HG02840 (cell line): ENCODE measurements at regions not wholly inside any gene's neighbourhood (a gene's known extent, or its start where the extent isn't known, plus 50 kb on each side); places are given as distances from the start of the nearest gene placed in this dataset.
"Not testable (repeated sequence)": the region's sequence is repeated elsewhere in the genome, so short reads cannot be mapped to it uniquely, and the experiment has no call there.

ENCODE experiments used
- ATAC-seq: cut with Tn5 transposase; IDR thresholded peaks from one replicate; pipeline ENCODE4 v1.9.1; 2021; ENCODE audit warnings: mild to moderate bottlenecking, moderate library complexity, moderate number of reproducible peaks; ENCODE audit not compliant: unreplicated experiment, low FRiP score

GRCh38 chr6:93183531-93183972 lies 235.8 kb downstream of the EPHA7 start:
- no peak for ATAC-seq

- no peak for ATAC-seq
These were observed 236.3 kb downstream of the EPHA7 start for GRCh38 chr6:93182938-93183479.

GRCh38 chr6:93177918-93178317 lies 241.4 kb downstream of the EPHA7 start:
- ATAC-seq = no peak

GRCh38 chr6:93177438-93177837 lies 241.9 kb downstream of the EPHA7 start:
- no peak for ATAC-seq

- peak; percentile 85 for ATAC-seq
These were observed 243.3 kb downstream of the EPHA7 start for GRCh38 chr6:93176070-93176469.

GRCh38 chr6:93173573-93173972 lies 245.8 kb downstream of the EPHA7 start:
- not testable (repeated sequence) for ATAC-seq

- no peak for ATAC-seq
These were observed 253.4 kb downstream of the EPHA7 start for GRCh38 chr6:93165850-93166430.

GRCh38 chr6:93164781-93165180 lies 254.6 kb downstream of the EPHA7 start:
- ATAC-seq = no peak

GRCh38 chr6:93163146-93163545 lies 256.2 kb downstream of the EPHA7 start:
- no peak for ATAC-seq

GRCh38 chr6:93139408-93140081 lies 279.8 kb downstream of the EPHA7 start:
- ATAC-seq = no peak

GRCh38 chr6:93136111-93136510 lies 283.2 kb downstream of the EPHA7 start:
- no peak for ATAC-seq

- ATAC-seq = no peak
These were observed 295.2 kb downstream of the EPHA7 start for GRCh38 chr6:93124006-93124632.

GRCh38 chr6:93123585-93123984 lies 295.8 kb downstream of the EPHA7 start:
- no peak for ATAC-seq

GRCh38 chr6:93120154-93120742 lies 299.1 kb downstream of the EPHA7 start:
- ATAC-seq = no peak

GRCh38 chr6:93105907-93106306 lies 313.5 kb downstream of the EPHA7 start:
- no peak for ATAC-seq

GRCh38 chr6:93105017-93105416 lies 314.3 kb downstream of the EPHA7 start:
- ATAC-seq = no peak

- ATAC-seq = no peak
These were observed 315.1 kb downstream of the EPHA7 start for GRCh38 chr6:93104195-93104817.

GRCh38 chr6:93088621-93089501 lies 330.5 kb downstream of the EPHA7 start:
- no peak for ATAC-seq

- ATAC-seq = no peak
These were observed 331.8 kb downstream of the EPHA7 start for GRCh38 chr6:93087606-93088005.

- ATAC-seq = no peak
These were observed 333.0 kb downstream of the EPHA7 start for GRCh38 chr6:93086351-93086750.
